HG03196 (cell line): ENCODE measurements at regions not wholly inside any gene's neighbourhood (a gene's known extent, or its start where the extent isn't known, plus 50 kb on each side); places are given as distances from the start of the nearest gene placed in this dataset.
"Not testable (repeated sequence)": the region's sequence is repeated elsewhere in the genome, so short reads cannot be mapped to it uniquely, and the experiment has no call there.

Experiments
- ATAC-seq: cut with Tn5 transposase; IDR thresholded peaks from one replicate; pipeline ENCODE4 v1.9.1; 2021; ENCODE audit not compliant: unreplicated experiment

GRCh38 chr3:145190138-145190537 lies 970.8 kb downstream of the PLOD2 start:
- ATAC-seq, result no peak

DNA sequence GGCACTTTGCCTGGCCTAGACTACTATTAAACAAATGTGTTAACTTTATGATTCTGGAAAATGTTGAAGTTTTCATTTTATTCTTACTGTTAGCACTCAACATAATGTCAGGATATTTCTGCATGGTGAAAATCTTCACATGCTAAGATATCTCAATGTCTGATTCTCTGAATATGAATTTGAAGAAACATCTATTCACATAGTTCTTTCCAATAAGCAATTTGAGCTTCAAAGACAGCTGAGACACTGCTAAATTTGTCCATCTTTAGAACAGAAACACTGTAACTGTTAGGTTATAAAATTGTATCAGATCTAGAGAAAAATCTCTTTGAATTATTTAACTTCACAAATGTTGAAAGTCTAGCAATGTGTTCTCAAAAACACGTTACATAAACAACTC lies 970.2 kb downstream of the PLOD2 start:
- no peak for ATAC-seq

- ATAC-seq, result no peak
Observed at GRCh38 chr3:145191543-145191942, 969.4 kb downstream of the PLOD2 start.

DNA sequence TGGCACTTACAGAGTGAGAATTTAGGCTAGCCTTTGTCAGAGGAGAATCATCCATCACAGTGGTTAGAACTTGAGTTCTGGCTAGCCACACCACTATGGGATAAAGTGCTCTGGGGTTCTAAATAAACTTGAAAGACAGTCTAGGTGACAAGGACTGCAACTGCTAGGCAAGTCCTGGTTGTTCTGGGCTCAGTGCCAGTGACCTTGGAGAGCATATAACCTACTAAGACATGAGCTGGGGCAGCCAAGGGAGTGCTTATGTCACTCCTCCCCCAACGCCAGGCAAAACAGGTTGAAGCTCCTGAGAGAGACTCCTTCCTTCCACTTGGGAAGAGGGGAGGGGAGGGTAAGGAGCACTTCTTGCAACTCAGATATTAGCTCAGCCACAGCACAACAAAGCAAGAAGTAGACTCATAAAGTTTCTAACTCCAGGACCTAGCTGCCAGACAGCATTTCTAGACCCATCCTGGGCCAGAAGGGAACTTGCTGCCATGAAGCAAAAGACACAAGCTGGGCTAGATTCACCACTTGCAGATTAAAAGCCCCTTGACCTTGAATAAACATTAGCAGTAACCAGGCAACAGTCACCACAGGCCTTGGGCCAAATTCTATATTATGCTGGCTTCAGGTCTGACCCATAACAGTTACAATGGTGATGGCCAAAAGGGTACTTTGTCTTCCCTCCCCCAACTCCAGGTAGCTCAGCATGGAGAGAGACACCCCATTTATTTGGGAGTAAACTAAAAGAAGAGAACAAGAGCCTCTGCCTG lies 963.7 kb downstream of the PLOD2 start:
- ATAC-seq, result no peak

DNA sequence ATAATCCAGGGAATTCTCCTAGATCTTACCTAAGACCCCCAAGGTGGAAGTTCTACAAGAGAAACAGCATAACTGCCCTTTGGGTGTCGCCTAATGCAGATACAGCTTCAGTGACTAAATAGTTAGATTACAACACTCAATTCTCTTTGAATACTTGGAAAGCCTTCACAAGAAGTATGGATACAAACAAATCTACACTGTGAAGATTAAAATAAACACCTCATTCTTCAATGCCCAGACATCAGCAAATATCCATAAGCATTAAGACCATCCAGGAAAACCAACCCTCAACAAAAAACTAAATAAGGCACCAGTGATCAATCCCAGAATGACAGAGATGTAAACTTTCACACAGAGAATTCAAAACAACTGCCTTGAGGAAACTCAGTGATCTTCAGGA lies 963.2 kb downstream of the PLOD2 start:
- ATAC-seq, result no peak

DNA sequence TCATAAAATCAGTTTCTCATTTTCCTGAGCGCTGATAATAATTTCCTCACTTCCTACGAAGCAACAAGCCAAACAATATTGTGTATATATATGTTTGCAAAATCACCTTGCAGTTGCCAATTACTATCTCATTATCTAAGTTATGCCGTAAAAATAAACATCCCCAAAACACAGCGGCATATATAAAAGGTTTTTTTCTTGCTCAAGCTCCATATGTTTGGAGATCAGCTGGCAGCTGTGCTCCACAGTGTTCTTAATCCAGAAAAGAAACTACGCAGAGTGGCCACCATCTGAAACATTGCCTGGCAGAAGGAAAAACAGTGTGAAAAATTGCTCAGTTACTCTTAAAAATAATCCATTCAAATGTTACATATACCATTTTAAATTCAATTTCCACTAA lies 951.4 kb downstream of the PLOD2 start:
- ATAC-seq, result no peak

GRCh38 chr3:145219355-145220235 lies 941.4 kb downstream of the PLOD2 start:
- ATAC-seq, result no peak

DNA sequence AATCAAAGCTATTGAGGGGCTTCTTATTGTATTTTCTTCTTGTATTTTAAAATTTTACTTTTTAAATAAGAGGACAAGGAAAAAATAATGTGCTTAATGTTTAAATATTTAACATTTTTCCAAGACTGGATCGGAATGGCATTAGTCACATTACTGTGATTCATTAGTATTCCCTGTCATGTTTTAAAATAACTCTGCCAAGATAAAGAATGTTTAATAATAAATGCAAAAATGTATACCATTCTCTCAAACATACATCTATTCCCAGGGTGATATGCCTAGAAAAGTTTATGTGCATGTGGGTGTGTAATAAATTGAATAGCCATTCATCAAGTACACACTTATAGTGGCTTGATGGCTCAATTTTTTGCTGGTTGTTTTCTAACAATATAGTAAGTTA lies 936.1 kb downstream of the PLOD2 start:
- ATAC-seq, result no peak

DNA sequence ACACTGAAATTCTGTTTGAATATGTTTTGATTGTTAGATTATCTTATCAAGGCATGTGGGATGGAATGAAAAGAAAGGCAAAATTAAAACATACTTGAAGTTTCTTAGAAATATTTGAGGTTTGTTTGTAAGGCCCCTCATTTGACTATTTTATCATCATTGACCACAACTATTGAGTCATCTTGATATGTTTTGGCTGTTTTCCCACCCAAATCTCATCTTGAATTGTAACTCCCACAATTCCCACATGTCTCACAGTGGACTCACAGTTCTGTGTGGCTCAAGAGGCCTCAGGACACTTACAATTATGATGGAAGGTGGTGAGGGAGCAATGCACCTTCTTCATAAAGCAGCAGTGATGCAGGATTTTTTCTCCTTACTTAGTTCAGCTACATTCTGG lies 917.1 kb downstream of the PLOD2 start:
- ATAC-seq, result no peak

GRCh38 chr3:145244327-145244726 lies 916.7 kb downstream of the PLOD2 start:
- no peak for ATAC-seq

GRCh38 chr3:145246291-145246690 lies 914.7 kb downstream of the PLOD2 start:
- no peak for ATAC-seq

DNA sequence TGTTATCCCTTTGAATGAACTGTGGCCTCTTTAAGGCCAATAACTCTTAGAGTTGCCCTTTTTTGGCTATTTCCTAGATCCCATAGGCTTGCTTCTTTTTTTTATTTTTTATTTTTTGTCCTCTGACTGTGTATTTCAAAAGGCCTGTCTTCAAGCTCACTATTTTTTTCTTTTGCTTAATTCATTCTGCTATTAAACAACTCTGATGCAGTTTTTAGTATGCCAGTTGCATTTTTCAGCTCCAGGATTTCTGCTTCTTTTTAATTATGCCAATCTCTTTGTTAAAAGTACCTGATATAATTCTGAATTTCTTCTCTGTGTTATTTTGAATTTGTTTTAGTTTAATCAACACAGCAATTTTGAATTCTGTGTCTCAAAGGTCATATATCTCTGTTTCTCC lies 912.1 kb downstream of the PLOD2 start:
- ATAC-seq, result no peak

- ATAC-seq, result no peak
Observed at GRCh38 chr3:145251311-145251710, 909.7 kb downstream of the PLOD2 start.

- ATAC-seq, result not testable (repeated sequence)
Observed at GRCh38 chr3:145257967-145258366, 903.0 kb downstream of the PLOD2 start.

- ATAC-seq, result no peak
Observed at GRCh38 chr3:145259166-145259880, 901.7 kb downstream of the PLOD2 start.

- ATAC-seq, result not testable (repeated sequence)
Observed at GRCh38 chr3:145263458-145263857, 897.5 kb downstream of the PLOD2 start.

GRCh38 chr3:145266368-145266767 lies 894.6 kb downstream of the PLOD2 start:
- ATAC-seq, result no peak

- no peak for ATAC-seq
Observed at GRCh38 chr3:145269106-145269505, 891.9 kb downstream of the PLOD2 start.

DNA sequence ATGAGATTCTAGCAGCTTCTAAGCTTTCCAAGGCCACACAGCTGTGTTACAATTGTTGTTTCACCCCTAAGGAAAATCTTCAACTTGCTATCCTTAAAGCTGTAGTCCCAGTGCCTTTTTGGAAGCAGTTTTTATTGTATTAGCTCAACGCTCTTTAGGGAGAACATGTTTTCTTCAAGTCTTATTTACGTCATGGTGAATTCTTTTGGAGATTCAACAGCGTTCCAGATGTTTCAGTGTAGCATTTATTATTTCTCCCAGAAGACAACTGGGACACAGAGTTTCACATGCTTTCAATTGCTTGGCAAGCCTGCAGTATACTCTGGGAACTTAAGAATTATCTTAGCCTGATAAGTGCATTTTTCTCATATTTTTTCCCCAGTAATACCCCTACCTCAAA lies 888.3 kb downstream of the PLOD2 start:
- no peak for ATAC-seq

- ATAC-seq, result no peak
Observed at GRCh38 chr3:145282505-145282904, 878.5 kb downstream of the PLOD2 start.

GRCh38 chr3:145286937-145287336 lies 874.0 kb downstream of the PLOD2 start:
- no peak for ATAC-seq

GRCh38 chr3:145290010-145290409 lies 871.0 kb downstream of the PLOD2 start:
- no peak for ATAC-seq
